CD4-positive, alpha-beta T cell (primary cell): ENCODE measurements at regions not wholly inside any gene's neighbourhood (a gene's known extent, or its start where the extent isn't known, plus 50 kb on each side); places are given as distances from the start of the nearest gene placed in this dataset.

Experiments
- ATAC-seq: fragments of 200-7000 bp; cut with Tn5 transposase; one replicate; pipeline ENCODE4 v1.10.0; 2022; ENCODE audit warnings: mild to moderate bottlenecking; ENCODE audit not compliant: poor library complexity
- CTCF ChIA-PET: fragments of 350-600 bp; sonication (Branson Sonifier 250); formaldehyde crosslinking; loops from one replicate; lab custom pipeline; 2021; ENCODE audit warnings: antibody characterized with exemption, inconsistent platforms; lab: Charles Lee
- POLR2A ChIA-PET: fragments of 350-600 bp; sonication (Branson Sonifier 250); formaldehyde crosslinking; loops from one replicate; lab custom pipeline; 2021; ENCODE audit warnings: antibody characterized with exemption, inconsistent platforms; lab: Charles Lee
- DNase-seq, 14 experiments: peaks; one replicate each; pipeline ENCODE4 v3.0.0-alpha.2; 2013 to 2020; ENCODE audit warnings: mixed read lengths in 2 of 14
- H3K27ac ChIP-seq, 2 donors: one replicate each; pipeline versions ENCODE4 v1.5.1 to v1.7.0; 2013; ENCODE audit warnings: low read length in 2 of 2, low read depth in 1 of 2, mild to moderate bottlenecking in 1 of 2
- H3K27me3 ChIP-seq, 2 experiments: 1 replicate in 1 of 2; 2 replicates in 1 of 2; pipeline versions ENCODE4 v1.6.1 to v1.7.0; 2013; ENCODE audit warnings: low read length in 2 of 2, control low read depth in 1 of 2, mild to moderate bottlenecking in 1 of 2, moderate library complexity in 1 of 2; ENCODE audit not compliant: insufficient read depth in 2 of 2, control insufficient read depth in 1 of 2
- H3K36me3 ChIP-seq: one replicate; pipeline ENCODE4 v1.6.1; 2013; ENCODE audit warnings: low read length, control low read depth; ENCODE audit not compliant: insufficient read depth
- H3K4me1 ChIP-seq: one replicate; pipeline ENCODE4 v1.6.1; 2013; ENCODE audit warnings: low read length, control low read depth; ENCODE audit not compliant: insufficient read depth
- H3K4me3 ChIP-seq: one replicate; pipeline ENCODE4 v1.5.1; 2013; ENCODE audit warnings: mild to moderate bottlenecking, low read length, moderate library complexity
- H3K9me3 ChIP-seq, 2 experiments: 1 replicate in 1 of 2; 2 replicates in 1 of 2; pipeline versions ENCODE4 v1.6.1 to v1.7.0; 2013; ENCODE audit warnings: low read length in 2 of 2, mild to moderate bottlenecking in 2 of 2, control low read depth in 1 of 2, moderate library complexity in 1 of 2; ENCODE audit not compliant: control insufficient read depth in 1 of 2, insufficient read depth in 1 of 2
- H3K27ac Mint-ChIP-seq: one replicate; pipeline ENCODE4 v1.8.0; 2020; ENCODE audit warnings: mixed read lengths
- H3K27me3 Mint-ChIP-seq: one replicate; pipeline ENCODE4 v1.8.0; 2021; ENCODE audit warnings: mixed read lengths
- H3K36me3 Mint-ChIP-seq: one replicate; pipeline ENCODE4 v1.8.0; 2021; ENCODE audit warnings: low read depth, mixed read lengths
- H3K4me1 Mint-ChIP-seq: one replicate; pipeline ENCODE4 v1.8.0; 2021; ENCODE audit warnings: low read depth, mixed read lengths
- H3K4me3 Mint-ChIP-seq: one replicate; pipeline ENCODE4 v1.8.0; 2020; ENCODE audit warnings: mild to moderate bottlenecking, mixed read lengths
- H3K9me3 Mint-ChIP-seq: one replicate; pipeline ENCODE4 v1.8.0; 2020; ENCODE audit warnings: mixed read lengths
- intact Hi-C, 2 experiments: fragments of 100-400 bp; cut with DNase I in 1 of 2; cut with micrococcal nuclease in 1 of 2; formaldehyde crosslinking; loops; one replicate each; pipeline versions ENCODE4 v1.15.1 to v1.9.0; 2023 to 2025; cut with DNase I, micrococcal nuclease
- TF ChIP-seq, protein P1 (sequence below): fragments of 200-600 bp; IDR thresholded peaks from one replicate; pipeline ENCODE4 v1.8.0; 2022; ENCODE audit warnings: antibody characterized with exemption, mild to moderate bottlenecking

DNA sequence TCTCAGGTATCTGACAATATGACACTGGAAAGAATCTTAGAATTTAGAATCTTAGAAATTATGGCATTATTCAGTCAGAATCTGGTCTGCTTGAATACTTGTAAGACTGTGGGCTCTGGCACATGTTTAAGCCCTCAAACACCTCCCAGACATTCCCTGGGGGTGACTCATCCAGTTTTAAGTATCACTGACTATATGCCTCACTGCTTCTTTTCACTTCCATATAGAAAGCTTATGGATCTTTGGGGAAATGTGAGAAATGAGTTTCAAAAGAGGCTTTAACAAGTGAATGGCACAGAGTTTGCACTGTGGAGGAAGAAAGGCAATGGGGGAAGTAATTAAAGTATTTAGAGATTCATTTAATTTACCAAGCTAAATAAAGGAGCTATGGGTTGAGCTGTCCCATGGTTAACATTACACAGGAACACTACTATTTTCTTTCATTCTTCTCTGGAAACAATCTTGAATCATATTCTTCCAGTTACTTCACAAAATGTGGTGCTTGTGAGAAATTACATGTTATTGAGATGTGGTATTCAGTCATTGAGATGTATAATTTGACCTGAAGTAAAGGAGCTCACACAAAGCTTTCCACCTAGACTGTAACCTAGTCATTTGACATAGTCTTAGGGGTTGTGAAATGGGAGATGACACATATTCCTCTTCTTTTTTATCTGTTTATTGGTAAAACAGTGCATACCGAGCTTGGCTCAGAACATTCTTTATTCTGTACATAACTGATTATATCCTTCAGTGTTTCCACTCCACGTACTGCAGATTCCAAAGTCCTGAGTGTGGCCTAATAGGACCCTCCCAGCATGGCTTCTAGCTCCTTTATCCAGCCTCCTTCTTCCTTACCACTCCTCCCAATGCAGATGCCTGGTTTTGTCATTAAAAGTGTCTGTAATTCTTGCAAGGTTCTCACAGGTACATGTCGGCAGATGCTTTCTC, 544.6 kb upstream of the NECTIN3 start:
- Histone ChIP-seq H3K4me3 (no peak overlapping the region), H3K4me1 (no peaks in the 10 kb centered on the region), H3K27me3 (no peaks in the 10 kb centered on the region), H3K9me3 (no peaks in the 10 kb centered on the region), H3K27ac (no peak overlapping the region), H3K36me3 (no peaks in the 10 kb centered on the region)
- no peaks in the 10 kb centered on the region for H3K4me1 Mint-ChIP-seq
- no peak for DNase-seq
- ChIA-PET CTCF (no interaction called here), POLR2A (no interaction called here)
- no peak overlapping the region for H3K4me3 Mint-ChIP-seq
- H3K27me3 Mint-ChIP-seq = peaks cover 15% of the 10 kb centered on the region
- no peak for ATAC-seq
- TF ChIP-seq, protein P1, sequence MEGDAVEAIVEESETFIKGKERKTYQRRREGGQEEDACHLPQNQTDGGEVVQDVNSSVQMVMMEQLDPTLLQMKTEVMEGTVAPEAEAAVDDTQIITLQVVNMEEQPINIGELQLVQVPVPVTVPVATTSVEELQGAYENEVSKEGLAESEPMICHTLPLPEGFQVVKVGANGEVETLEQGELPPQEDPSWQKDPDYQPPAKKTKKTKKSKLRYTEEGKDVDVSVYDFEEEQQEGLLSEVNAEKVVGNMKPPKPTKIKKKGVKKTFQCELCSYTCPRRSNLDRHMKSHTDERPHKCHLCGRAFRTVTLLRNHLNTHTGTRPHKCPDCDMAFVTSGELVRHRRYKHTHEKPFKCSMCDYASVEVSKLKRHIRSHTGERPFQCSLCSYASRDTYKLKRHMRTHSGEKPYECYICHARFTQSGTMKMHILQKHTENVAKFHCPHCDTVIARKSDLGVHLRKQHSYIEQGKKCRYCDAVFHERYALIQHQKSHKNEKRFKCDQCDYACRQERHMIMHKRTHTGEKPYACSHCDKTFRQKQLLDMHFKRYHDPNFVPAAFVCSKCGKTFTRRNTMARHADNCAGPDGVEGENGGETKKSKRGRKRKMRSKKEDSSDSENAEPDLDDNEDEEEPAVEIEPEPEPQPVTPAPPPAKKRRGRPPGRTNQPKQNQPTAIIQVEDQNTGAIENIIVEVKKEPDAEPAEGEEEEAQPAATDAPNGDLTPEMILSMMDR = no peak
- no peak overlapping the region for H3K27ac Mint-ChIP-seq
- intact Hi-C loops = no loop called here
- H3K36me3 Mint-ChIP-seq = no peaks in the 10 kb centered on the region
- H3K9me3 Mint-ChIP-seq = no peaks in the 10 kb centered on the region

- no peaks in the 10 kb centered on the region for H3K27me3 ChIP-seq
- ChIA-PET POLR2A (no interaction called here), CTCF (no interaction called here)
- TF ChIP-seq, protein P1 = no peak
- Mint-ChIP-seq H3K4me1 (no peaks in the 10 kb centered on the region), H3K36me3 (no peaks in the 10 kb centered on the region), H3K9me3 (no peaks in the 10 kb centered on the region), H3K27me3 (peaks cover 15% of the 10 kb centered on the region), H3K27ac (no peak overlapping the region), H3K4me3 (no peak overlapping the region)
- intact Hi-C loops = no loop called here
- H3K27ac ChIP-seq = no peak overlapping the region
- H3K4me1 ChIP-seq = no peaks in the 10 kb centered on the region
- DNase-seq (no peak), ATAC-seq (no peak)
- H3K9me3 ChIP-seq = no peaks in the 10 kb centered on the region
- H3K4me3 ChIP-seq = no peak overlapping the region
- H3K36me3 ChIP-seq = no peaks in the 10 kb centered on the region
These were observed 543.1 kb upstream of the NECTIN3 start for GRCh38 chr3:110528305-110529121.

DNA sequence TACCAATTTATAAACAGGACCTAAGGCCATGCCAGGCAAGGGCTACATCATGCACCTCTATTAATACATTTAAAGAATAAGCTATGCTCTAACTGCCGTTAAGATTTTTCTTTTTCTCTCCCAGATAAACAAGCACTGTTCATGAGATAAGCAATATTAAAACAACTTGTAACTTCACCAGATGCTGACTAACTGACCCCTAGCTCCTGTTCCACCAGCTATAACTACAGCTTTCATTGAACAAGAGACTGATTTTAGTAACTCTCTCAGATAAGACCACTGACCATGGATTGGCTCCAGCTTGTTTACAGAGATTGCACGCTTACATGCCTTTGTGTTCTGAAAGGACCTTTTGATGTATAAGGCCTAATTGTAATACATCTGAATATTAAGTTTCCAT, 540.7 kb upstream of the NECTIN3 start:
- Mint-ChIP-seq H3K27ac (no peak overlapping the region), H3K36me3 (no peaks in the 10 kb centered on the region), H3K27me3 (peaks cover 10% of the 10 kb centered on the region), H3K4me1 (no peaks in the 10 kb centered on the region), H3K9me3 (no peaks in the 10 kb centered on the region), H3K4me3 (no peak overlapping the region)
- intact Hi-C loops = loop anchor here in 1 of 2 experiments (2.0 kb wide), 1 partner anchor 64 kb away; no protein-coding TSS in a partner anchor
- H3K4me1 ChIP-seq = no peaks in the 10 kb centered on the region
- ATAC-seq (no peak), DNase-seq (no peak)
- H3K27ac ChIP-seq = no peak overlapping the region
- H3K4me3 ChIP-seq = no peak overlapping the region
- no peaks in the 10 kb centered on the region for H3K9me3 ChIP-seq
- POLR2A ChIA-PET = no interaction called here
- TF ChIP-seq, protein P1 = no peak
- no peaks in the 10 kb centered on the region for H3K36me3 ChIP-seq
- H3K27me3 ChIP-seq = no peaks in the 10 kb centered on the region
- CTCF ChIA-PET = no interaction called here
